ENCODE measurements at regions not wholly inside any gene's neighbourhood (a gene's known extent, or its start where the extent isn't known, plus 50 kb on each side); places are given as distances from the start of the nearest gene placed in this dataset.

- Histone ChIP-seq H3K56ac (replicated peaks; ENCODE audit: insufficient read length, low read depth, low read length) (no peak overlapping the region), H2BK15ac (ENCODE audit: low read length) (no peak overlapping the region), H3K4ac (replicated peaks; ENCODE audit: insufficient read length, low read depth, low read length) (no peak overlapping the region), H2AFZ (ENCODE audit: low read length) (no peak overlapping the region), H2BK12ac (ENCODE audit: low read depth, low read length) (no peak overlapping the region), H3K4me3 (ENCODE audit: extremely low read depth in 1 of 4, insufficient read depth in 2 of 4, low read depth in 3 of 4, low read length in 4 of 4) (no peak overlapping the region), H3K79me2 (ENCODE audit: control insufficient read depth in 1 of 2, insufficient read depth in 2 of 2, low read length in 2 of 2) (no peaks in the 10 kb centered on the region), H3K4me1 (replicated peaks in 1 of 4; ENCODE audit: control insufficient read depth in 3 of 4, insufficient read depth in 4 of 4, low read length in 3 of 4) (no peaks in the 10 kb centered on the region), H3K36me3 (ENCODE audit: control insufficient read depth in 2 of 4, insufficient read depth in 4 of 4, low read length in 3 of 4) (no peaks in the 10 kb centered on the region), H3K27me3 (replicated peaks in 1 of 4; ENCODE audit: control insufficient read depth in 3 of 4, extremely low read depth in 1 of 4, insufficient read depth in 3 of 4, low read length in 3 of 4) (no peaks in the 10 kb centered on the region), H3K4me2 (ENCODE audit: insufficient read depth in 1 of 2, low read depth in 2 of 2, low read length in 2 of 2) (no peak overlapping the region), H3K18ac (ENCODE audit: extremely low read depth, low read length) (no peak overlapping the region), H4K20me1 (replicated peaks in 1 of 2; ENCODE audit: control insufficient read depth in 1 of 2, insufficient read depth in 2 of 2, low read length in 2 of 2) (no peaks in the 10 kb centered on the region), H3K9ac (replicated peaks in 1 of 4; ENCODE audit: extremely low read depth in 1 of 4, low read depth in 3 of 4, low read length in 3 of 4) (no peak overlapping the region), H2BK20ac (ENCODE audit: low read length) (no peak overlapping the region), H3K9me3 (ENCODE audit: insufficient read depth in 2 of 2, low read depth in 1 of 2, low read length in 1 of 2) (no peaks in the 10 kb centered on the region), H3K23me2 (ENCODE audit: low read depth, low read length) (no peaks in the 10 kb centered on the region), H4K8ac (ENCODE audit: extremely low read depth, insufficient read depth, low read length) (no peak overlapping the region), H2BK120ac (replicated peaks; ENCODE audit: low read depth, low read length) (no peak overlapping the region), H2BK5ac (ENCODE audit: low read depth, low read length) (no peak overlapping the region), H3K23ac (ENCODE audit: insufficient read length) (no peak overlapping the region), H3K79me1 (ENCODE audit: low read depth, low read length) (no peaks in the 10 kb centered on the region), H3K27ac (ENCODE audit: low read depth, low read length) (no peak overlapping the region), H4K91ac (replicated peaks; ENCODE audit: insufficient read length, low read length) (no peak overlapping the region), H2AK5ac (ENCODE audit: low read depth, low read length) (no peak overlapping the region), H4K5ac (ENCODE audit: insufficient read length, low read depth, low read length) (no peak overlapping the region), H3K14ac (ENCODE audit: insufficient read length) (no peak overlapping the region)
- 95% methylated on average over 3 of the region's 3 CpGs; no CpG with 5 or more reads in 1 of the 2 experiments for WGBS, 2 experiments (ENCODE audit: extremely low coverage in 1 of 2, insufficient coverage in 1 of 2, insufficient read length in 1 of 2, insufficient replicate concordance in 2 of 2, low coverage in 1 of 2, low lambda C conversion rate in 2 of 2, missing lambda C conversion rate in 1 of 2)
- DNase-seq (ENCODE audit: low read depth in 1 of 2, low spot score in 2 of 2) (no peak), FAIRE-seq (no peak)
- ChIA-PET CTCF (ENCODE audit: partially characterized antibody) (interaction anchor here (0.6 kb wide), 1 partner anchor 104 kb away, joined by 3 read pairs; no protein-coding TSS in a partner anchor), POLR2A (ENCODE audit: partially characterized antibody) (no interaction called here)
- no peak for TF ChIP-seq CHD7 (IDR thresholded peaks at IDR 0.05; ENCODE audit: insufficient replicate concordance, low read length)
Measured at GRCh38 chr9:87010626-87011025, 63.3 kb upstream of the GAS1 start.
